Fibroblast of mammary gland (primary cell): ENCODE measurements at regions not wholly inside any gene's neighbourhood (a gene's known extent, or its start where the extent isn't known, plus 50 kb on each side); places are given as distances from the start of the nearest gene placed in this dataset.

Experiments used
- DNase-seq: peaks from one replicate; pipeline ENCODE4 v3.0.0-alpha.2; 2010; ENCODE audit warnings: low read depth
- H3K4me3 ChIP-seq: 2 replicates; pipeline ENCODE4 v1.5.1; 2011; ENCODE audit warnings: low read depth, mild to moderate bottlenecking, low read length, moderate library complexity; ENCODE audit not compliant: control insufficient read depth
- TF ChIP-seq, protein P1 (sequence below): conservative IDR thresholded peaks from 2 replicates; pipeline ENCODE4 v1.5.1; 2011; ENCODE audit warnings: low read depth, low read length, inconsistent platforms; ENCODE audit not compliant: control insufficient read depth, insufficient read depth

- TF ChIP-seq, protein P1, sequence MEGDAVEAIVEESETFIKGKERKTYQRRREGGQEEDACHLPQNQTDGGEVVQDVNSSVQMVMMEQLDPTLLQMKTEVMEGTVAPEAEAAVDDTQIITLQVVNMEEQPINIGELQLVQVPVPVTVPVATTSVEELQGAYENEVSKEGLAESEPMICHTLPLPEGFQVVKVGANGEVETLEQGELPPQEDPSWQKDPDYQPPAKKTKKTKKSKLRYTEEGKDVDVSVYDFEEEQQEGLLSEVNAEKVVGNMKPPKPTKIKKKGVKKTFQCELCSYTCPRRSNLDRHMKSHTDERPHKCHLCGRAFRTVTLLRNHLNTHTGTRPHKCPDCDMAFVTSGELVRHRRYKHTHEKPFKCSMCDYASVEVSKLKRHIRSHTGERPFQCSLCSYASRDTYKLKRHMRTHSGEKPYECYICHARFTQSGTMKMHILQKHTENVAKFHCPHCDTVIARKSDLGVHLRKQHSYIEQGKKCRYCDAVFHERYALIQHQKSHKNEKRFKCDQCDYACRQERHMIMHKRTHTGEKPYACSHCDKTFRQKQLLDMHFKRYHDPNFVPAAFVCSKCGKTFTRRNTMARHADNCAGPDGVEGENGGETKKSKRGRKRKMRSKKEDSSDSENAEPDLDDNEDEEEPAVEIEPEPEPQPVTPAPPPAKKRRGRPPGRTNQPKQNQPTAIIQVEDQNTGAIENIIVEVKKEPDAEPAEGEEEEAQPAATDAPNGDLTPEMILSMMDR, result no peak
- H3K4me3 ChIP-seq, result no peak overlapping the region
- DNase-seq, result no peak
Observed at GRCh38 chr1:69485616-69486015, 82.1 kb upstream of the LRRC7 start.

- TF ChIP-seq, protein P1, result no peak
- no peak for DNase-seq
- no peak overlapping the region for H3K4me3 ChIP-seq
Observed at GRCh38 chr1:69491416-69491815, 76.3 kb upstream of the LRRC7 start.

GRCh38 chr1:69492286-69492685 is 75.4 kb upstream of the LRRC7 start:
- DNase-seq, result no peak
- H3K4me3 ChIP-seq, result no peak overlapping the region
- TF ChIP-seq, protein P1, result no peak

DNA sequence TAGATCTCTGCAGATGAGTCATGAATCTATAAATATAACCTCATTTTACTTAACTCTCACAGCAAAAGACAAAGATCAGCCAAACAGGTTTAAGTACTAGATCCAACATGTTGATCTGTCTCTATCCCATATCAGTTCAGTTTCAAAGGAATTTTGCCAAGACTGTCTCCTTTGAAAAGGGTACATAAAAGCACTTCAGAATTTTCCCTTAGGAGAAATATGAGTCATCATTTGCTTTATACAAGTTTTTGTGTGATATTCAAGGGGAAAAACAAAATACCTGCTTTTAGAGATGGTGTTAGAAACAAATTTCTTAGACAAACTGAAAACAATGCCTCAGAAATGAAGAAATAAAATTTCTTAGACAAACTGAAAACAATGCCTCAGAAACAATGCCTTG is 73.5 kb upstream of the LRRC7 start:
- TF ChIP-seq, protein P1, result no peak
- DNase-seq, result no peak
- H3K4me3 ChIP-seq, result no peak overlapping the region

- no peak for DNase-seq
- no peak overlapping the region for H3K4me3 ChIP-seq
- TF ChIP-seq, protein P1, result no peak
Observed at GRCh38 chr1:69497441-69498221, 70.1 kb upstream of the LRRC7 start.

DNA sequence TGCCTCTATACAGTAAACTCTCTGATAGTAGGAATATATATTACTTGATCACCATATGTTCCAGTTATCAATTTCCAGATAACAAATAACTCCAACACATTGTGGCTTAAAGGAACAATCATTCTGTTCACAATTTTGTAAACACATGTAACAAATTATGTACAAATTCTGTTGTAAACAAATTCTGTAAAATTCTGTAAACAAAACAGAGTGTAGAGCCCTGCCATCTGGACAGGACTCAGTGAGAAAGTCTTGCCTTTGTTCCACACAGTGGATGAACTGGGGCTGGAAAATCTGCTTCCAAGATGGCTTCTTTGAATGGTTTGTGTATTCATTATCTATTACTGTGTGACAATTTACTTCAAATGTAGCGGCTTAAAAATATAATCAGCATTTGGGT is 69.0 kb upstream of the LRRC7 start:
- TF ChIP-seq, protein P1, result no peak
- no peak overlapping the region for H3K4me3 ChIP-seq
- DNase-seq, result no peak
